IgD-negative memory B cell (primary cell): ENCODE measurements at regions not wholly inside any gene's neighbourhood (a gene's known extent, or its start where the extent isn't known, plus 50 kb on each side); places are given as distances from the start of the nearest gene placed in this dataset.

Experiments
- H3K27ac Mint-ChIP-seq, 3 donors: one replicate each; pipeline ENCODE4 v1.8.0; 2020 to 2022; ENCODE audit warnings: mild to moderate bottlenecking in 3 of 3, mixed read lengths in 3 of 3, moderate library complexity in 1 of 3
- H3K27me3 Mint-ChIP-seq: one replicate; pipeline ENCODE4 v1.8.0; 2021; ENCODE audit warnings: mixed read lengths
- H3K36me3 Mint-ChIP-seq: one replicate; pipeline ENCODE4 v1.8.0; 2020; ENCODE audit warnings: mild to moderate bottlenecking, mixed read lengths
- H3K4me1 Mint-ChIP-seq, 3 donors: one replicate each; pipeline ENCODE4 v1.8.0; 2020 to 2022; ENCODE audit warnings: mixed read lengths in 3 of 3, mild to moderate bottlenecking in 1 of 3
- H3K4me3 Mint-ChIP-seq, 4 donors: one replicate each; pipeline ENCODE4 v1.8.0; 2020 to 2022; ENCODE audit warnings: mild to moderate bottlenecking in 4 of 4, mixed read lengths in 4 of 4, moderate library complexity in 3 of 4
- H3K9me3 Mint-ChIP-seq, 3 donors: one replicate each; pipeline ENCODE4 v1.8.0; 2020 to 2021; ENCODE audit warnings: mixed read lengths in 3 of 3, mild to moderate bottlenecking in 1 of 3

- Mint-ChIP-seq H3K4me1 (no peaks in the 10 kb centered on the region), H3K9me3 (no peaks in the 10 kb centered on the region), H3K4me3 (no peak overlapping the region), H3K36me3 (no peaks in the 10 kb centered on the region), H3K27ac (no peak overlapping the region), H3K27me3 (peaks cover 3% of the 10 kb centered on the region)
Measured at GRCh38 chr10:2023687-2024086, 286.4 kb upstream of the ADARB2 start.

- no peaks in the 10 kb centered on the region for H3K36me3 Mint-ChIP-seq
- H3K27ac Mint-ChIP-seq, result no peak overlapping the region
- peak overlapping the region in 1 of 4 donors; percentile 58 for H3K4me3 Mint-ChIP-seq
- peaks cover 3% of the 10 kb centered on the region for H3K27me3 Mint-ChIP-seq
- H3K9me3 Mint-ChIP-seq, result no peaks in the 10 kb centered on the region
- H3K4me1 Mint-ChIP-seq, result no peaks in the 10 kb centered on the region
Measured at GRCh38 chr10:2022401-2022800, 285.1 kb upstream of the ADARB2 start.

GRCh38 chr10:2020836-2021235 lies 283.5 kb upstream of the ADARB2 start:
- no peaks in the 10 kb centered on the region for H3K9me3 Mint-ChIP-seq
- peaks cover 3% of the 10 kb centered on the region for H3K27me3 Mint-ChIP-seq
- no peak overlapping the region for H3K4me3 Mint-ChIP-seq
- H3K36me3 Mint-ChIP-seq, result no peaks in the 10 kb centered on the region
- no peak overlapping the region for H3K27ac Mint-ChIP-seq
- H3K4me1 Mint-ChIP-seq, result no peaks in the 10 kb centered on the region

- no peak overlapping the region for H3K4me3 Mint-ChIP-seq
- peaks cover 3% of the 10 kb centered on the region for H3K27me3 Mint-ChIP-seq
- no peaks in the 10 kb centered on the region for H3K9me3 Mint-ChIP-seq
- H3K27ac Mint-ChIP-seq, result no peak overlapping the region
- no peaks in the 10 kb centered on the region for H3K4me1 Mint-ChIP-seq
- H3K36me3 Mint-ChIP-seq, result no peaks in the 10 kb centered on the region
Measured at GRCh38 chr10:2019803-2020202, 282.5 kb upstream of the ADARB2 start.

GRCh38 chr10:2019281-2019680 lies 282.0 kb upstream of the ADARB2 start:
- Mint-ChIP-seq H3K36me3 (no peaks in the 10 kb centered on the region), H3K4me3 (no peak overlapping the region), H3K9me3 (no peaks in the 10 kb centered on the region), H3K27ac (no peak overlapping the region), H3K27me3 (peaks cover 3% of the 10 kb centered on the region), H3K4me1 (no peaks in the 10 kb centered on the region)

GRCh38 chr10:2014541-2014940 lies 277.2 kb upstream of the ADARB2 start:
- Mint-ChIP-seq H3K36me3 (no peaks in the 10 kb centered on the region), H3K4me1 (no peaks in the 10 kb centered on the region), H3K4me3 (no peak overlapping the region), H3K27me3 (no peaks in the 10 kb centered on the region), H3K27ac (no peak overlapping the region), H3K9me3 (peaks cover 0 to 1% (median 0%) of the 10 kb centered on the region in 3 donors)

- no peaks in the 10 kb centered on the region for H3K4me1 Mint-ChIP-seq
- no peak overlapping the region for H3K4me3 Mint-ChIP-seq
- H3K9me3 Mint-ChIP-seq, result peaks cover 0 to 8% (median 0%) of the 10 kb centered on the region in 3 donors
- H3K36me3 Mint-ChIP-seq, result no peaks in the 10 kb centered on the region
- H3K27ac Mint-ChIP-seq, result no peak overlapping the region
- no peaks in the 10 kb centered on the region for H3K27me3 Mint-ChIP-seq
Measured at GRCh38 chr10:2012209-2012608, 274.9 kb upstream of the ADARB2 start.

GRCh38 chr10:2011106-2011716 lies 273.9 kb upstream of the ADARB2 start:
- Mint-ChIP-seq H3K36me3 (no peaks in the 10 kb centered on the region), H3K9me3 (peaks cover 0 to 8% (median 2%) of the 10 kb centered on the region in 3 donors), H3K27me3 (peaks cover 4% of the 10 kb centered on the region), H3K27ac (no peak overlapping the region), H3K4me1 (no peaks in the 10 kb centered on the region), H3K4me3 (no peak overlapping the region)

GRCh38 chr10:2005546-2005945 lies 268.2 kb upstream of the ADARB2 start:
- H3K9me3 Mint-ChIP-seq, result peaks cover 0 to 8% (median 5%) of the 10 kb centered on the region in 3 donors
- no peak overlapping the region for H3K27ac Mint-ChIP-seq
- no peaks in the 10 kb centered on the region for H3K4me1 Mint-ChIP-seq
- no peaks in the 10 kb centered on the region for H3K36me3 Mint-ChIP-seq
- H3K4me3 Mint-ChIP-seq, result no peak overlapping the region
- peaks cover 4% of the 10 kb centered on the region for H3K27me3 Mint-ChIP-seq

- no peaks in the 10 kb centered on the region for H3K36me3 Mint-ChIP-seq
- no peaks in the 10 kb centered on the region for H3K27me3 Mint-ChIP-seq
- H3K9me3 Mint-ChIP-seq, result peaks cover 0 to 1% (median 0%) of the 10 kb centered on the region in 3 donors
- H3K4me1 Mint-ChIP-seq, result no peaks in the 10 kb centered on the region
- no peak overlapping the region for H3K27ac Mint-ChIP-seq
- H3K4me3 Mint-ChIP-seq, result no peak overlapping the region
Measured at GRCh38 chr10:1992930-1993329, 255.6 kb upstream of the ADARB2 start.

- Mint-ChIP-seq H3K4me3 (no peak overlapping the region), H3K27me3 (peaks cover 1% of the 10 kb centered on the region), H3K9me3 (peaks cover 0 to 1% (median 0%) of the 10 kb centered on the region in 3 donors), H3K27ac (no peak overlapping the region), H3K4me1 (no peaks in the 10 kb centered on the region), H3K36me3 (no peaks in the 10 kb centered on the region)
Measured at GRCh38 chr10:1989090-1989489, 251.8 kb upstream of the ADARB2 start.

- Mint-ChIP-seq H3K27me3 (peaks cover 1% of the 10 kb centered on the region), H3K4me3 (no peak overlapping the region), H3K9me3 (peaks cover 0 to 5% (median 2%) of the 10 kb centered on the region in 3 donors), H3K4me1 (no peaks in the 10 kb centered on the region), H3K27ac (no peak overlapping the region), H3K36me3 (no peaks in the 10 kb centered on the region)
Measured at GRCh38 chr10:1981976-1982375, 244.7 kb upstream of the ADARB2 start.

- Mint-ChIP-seq H3K36me3 (no peaks in the 10 kb centered on the region), H3K27me3 (peaks cover under 1% of the 10 kb centered on the region), H3K9me3 (peaks cover 0 to 5% (median 2%) of the 10 kb centered on the region in 3 donors), H3K4me3 (no peak overlapping the region), H3K4me1 (no peaks in the 10 kb centered on the region), H3K27ac (no peak overlapping the region)
Measured at GRCh38 chr10:1980459-1980858, 243.1 kb upstream of the ADARB2 start.

GRCh38 chr10:1978584-1978983 lies 241.3 kb upstream of the ADARB2 start:
- H3K27ac Mint-ChIP-seq, result no peak overlapping the region
- H3K4me3 Mint-ChIP-seq, result no peak overlapping the region
- H3K9me3 Mint-ChIP-seq, result peaks cover 0 to 4% (median 2%) of the 10 kb centered on the region in 3 donors
- H3K27me3 Mint-ChIP-seq, result no peaks in the 10 kb centered on the region
- H3K36me3 Mint-ChIP-seq, result no peaks in the 10 kb centered on the region
- no peaks in the 10 kb centered on the region for H3K4me1 Mint-ChIP-seq

- H3K27me3 Mint-ChIP-seq, result no peaks in the 10 kb centered on the region
- no peak overlapping the region for H3K4me3 Mint-ChIP-seq
- H3K4me1 Mint-ChIP-seq, result no peaks in the 10 kb centered on the region
- no peak overlapping the region for H3K27ac Mint-ChIP-seq
- peaks cover 0 to 3% (median 2%) of the 10 kb centered on the region in 3 donors for H3K9me3 Mint-ChIP-seq
- H3K36me3 Mint-ChIP-seq, result no peaks in the 10 kb centered on the region
Measured at GRCh38 chr10:1977461-1977860, 240.1 kb upstream of the ADARB2 start.

- peak overlapping the region in 1 of 3 donors; percentile 74 for H3K27ac Mint-ChIP-seq
- H3K4me3 Mint-ChIP-seq, result no peak overlapping the region
- no peaks in the 10 kb centered on the region for H3K36me3 Mint-ChIP-seq
Measured at GRCh38 chr10:1972406-1972805, 235.1 kb upstream of the ADARB2 start.

More at GRCh38 chr10:1972406-1972805, 235.1 kb upstream of the ADARB2 start:
- Mint-ChIP-seq H3K9me3 (peaks cover 0 to 2% (median 0%) of the 10 kb centered on the region in 3 donors), H3K4me1 (no peaks in the 10 kb centered on the region), H3K27me3 (no peaks in the 10 kb centered on the region)
